ENCODE measurements at regions not wholly inside any gene's neighbourhood (a gene's known extent, or its start where the extent isn't known, plus 50 kb on each side); places are given as distances from the start of the nearest gene placed in this dataset.
"Not testable (repeated sequence)": the region's sequence is repeated elsewhere in the genome, so short reads cannot be mapped to it uniquely, and the experiment has no call there.

DNA sequence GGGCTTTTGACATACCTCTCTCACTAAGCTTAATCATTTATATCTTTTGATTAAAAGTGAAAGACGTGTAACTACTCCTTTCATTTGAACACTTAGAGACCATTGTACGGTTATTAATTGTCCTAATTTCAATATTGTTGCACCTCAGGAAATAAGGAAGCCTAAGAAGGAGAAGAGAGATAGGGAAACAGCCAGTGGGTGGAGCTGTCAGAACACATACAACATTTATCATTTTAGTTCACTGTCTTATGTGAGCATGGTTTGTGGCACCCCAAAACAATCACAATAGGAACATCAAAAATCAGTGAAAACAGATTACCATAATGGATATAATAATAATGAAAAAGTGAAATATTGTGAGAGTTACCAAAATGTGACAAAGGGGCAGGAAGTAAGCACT, 147.2 kb upstream of the POMZP3 start:
- not testable (repeated sequence) for H3K4me1 Mint-ChIP-seq (ENCODE audit: low read depth in 2 of 2); H3K4me3 Mint-ChIP-seq; DNase-seq (ENCODE audit: low spot score); H3K27ac Mint-ChIP-seq; ATAC-seq; H3K9me3 Mint-ChIP-seq; H3K36me3 Mint-ChIP-seq
- peaks cover 0 to 10% of the 10 kb centered on the region in 2 donors for H3K27me3 Mint-ChIP-seq

- not testable (repeated sequence) for H3K27ac Mint-ChIP-seq; H3K4me3 Mint-ChIP-seq; H3K36me3 Mint-ChIP-seq; DNase-seq (ENCODE audit: low spot score); H3K4me1 Mint-ChIP-seq (ENCODE audit: low read depth in 2 of 2); H3K9me3 Mint-ChIP-seq; ATAC-seq
- peaks cover 13% of the 10 kb centered on the region in 2 donors for H3K27me3 Mint-ChIP-seq
Observed at GRCh38 chr7:76771980-76772379, 144.9 kb upstream of the POMZP3 start.

- not testable (repeated sequence) for ATAC-seq; H3K27ac Mint-ChIP-seq; DNase-seq (ENCODE audit: low spot score); H3K4me3 Mint-ChIP-seq; H3K9me3 Mint-ChIP-seq
- H3K36me3 Mint-ChIP-seq, result peaks cover 12% of the 10 kb centered on the region
- peaks cover 22 to 34% of the 10 kb centered on the region in 2 donors for H3K27me3 Mint-ChIP-seq
- H3K4me1 Mint-ChIP-seq (ENCODE audit: low read depth in 2 of 2), result peaks cover 7 to 13% of the 10 kb centered on the region in 2 donors
Observed at GRCh38 chr7:76763977-76764376, 136.9 kb upstream of the POMZP3 start.

DNA sequence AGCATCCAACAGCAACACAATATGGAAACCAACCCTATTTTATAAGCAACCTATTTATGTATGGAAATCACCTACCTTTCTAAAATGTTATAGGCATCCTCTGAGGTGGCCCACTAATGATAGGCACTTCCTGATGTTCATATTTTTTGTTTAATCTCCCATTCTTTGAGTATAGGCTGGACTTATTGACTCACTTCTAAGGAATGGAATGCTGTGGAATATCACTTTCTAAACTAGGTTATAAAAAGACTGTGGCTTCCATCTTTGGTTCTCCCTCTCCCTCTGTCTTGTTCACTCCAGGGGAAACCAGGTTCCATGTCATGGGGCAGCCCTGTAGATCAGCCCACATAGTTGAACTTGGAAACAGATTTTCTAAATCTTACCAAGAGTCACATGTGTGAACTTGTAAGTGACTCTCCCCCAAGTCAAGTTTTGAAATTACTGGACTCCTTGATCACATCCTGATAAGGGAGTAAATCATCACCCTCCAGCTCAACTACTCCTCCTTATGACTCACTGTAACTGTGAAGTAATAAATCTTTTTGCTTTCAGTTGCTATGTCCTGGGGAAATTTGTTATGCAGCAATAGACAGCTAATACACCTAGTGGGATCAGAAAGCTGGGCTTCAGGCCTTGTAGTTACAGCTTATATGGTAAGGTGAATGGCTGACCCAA, 133.6 kb upstream of the POMZP3 start:
- Mint-ChIP-seq H3K4me3 (peak overlapping the region; percentile 6), H3K27me3 (peaks cover 20 to 24% of the 10 kb centered on the region in 2 donors), H3K4me1 (ENCODE audit: low read depth in 2 of 2) (peaks cover 7 to 13% of the 10 kb centered on the region in 2 donors), H3K27ac (peak overlapping the region in 1 of 2 donors; percentile 59)
- not testable (repeated sequence) for H3K36me3 Mint-ChIP-seq; H3K9me3 Mint-ChIP-seq; DNase-seq (ENCODE audit: low spot score)
- ATAC-seq, result peak; percentile 94 to 97

- ATAC-seq; H3K9me3 Mint-ChIP-seq; DNase-seq (ENCODE audit: low spot score); H3K4me1 Mint-ChIP-seq (ENCODE audit: low read depth in 2 of 2); H3K4me3 Mint-ChIP-seq; H3K36me3 Mint-ChIP-seq; H3K27ac Mint-ChIP-seq; H3K27me3 Mint-ChIP-seq: not testable (repeated sequence)
Observed at GRCh38 chr7:76739538-76739937, 112.5 kb upstream of the POMZP3 start.

DNA sequence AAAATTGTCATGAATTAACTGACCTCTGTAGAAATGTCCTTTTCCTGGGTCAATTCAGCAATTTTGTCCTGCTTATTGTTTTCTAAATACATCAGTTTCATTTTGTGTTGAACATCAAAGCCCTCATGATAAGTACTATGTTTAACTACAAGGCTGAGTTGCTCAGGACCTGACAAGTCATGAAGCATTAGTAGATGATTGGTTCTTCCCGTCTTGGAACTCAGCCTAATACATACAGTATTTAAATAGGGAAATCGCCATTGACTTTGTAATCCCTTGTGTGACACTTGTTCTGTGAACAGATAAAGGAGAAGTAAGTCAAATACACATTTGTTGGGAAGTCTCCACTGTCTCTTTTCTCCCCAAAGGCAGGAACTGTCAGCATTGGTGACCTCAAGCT, 109.6 kb upstream of the POMZP3 start:
- ATAC-seq; H3K4me3 Mint-ChIP-seq; H3K9me3 Mint-ChIP-seq; H3K36me3 Mint-ChIP-seq; H3K4me1 Mint-ChIP-seq (ENCODE audit: low read depth in 2 of 2); H3K27ac Mint-ChIP-seq; H3K27me3 Mint-ChIP-seq; DNase-seq (ENCODE audit: low spot score): not testable (repeated sequence)

DNA sequence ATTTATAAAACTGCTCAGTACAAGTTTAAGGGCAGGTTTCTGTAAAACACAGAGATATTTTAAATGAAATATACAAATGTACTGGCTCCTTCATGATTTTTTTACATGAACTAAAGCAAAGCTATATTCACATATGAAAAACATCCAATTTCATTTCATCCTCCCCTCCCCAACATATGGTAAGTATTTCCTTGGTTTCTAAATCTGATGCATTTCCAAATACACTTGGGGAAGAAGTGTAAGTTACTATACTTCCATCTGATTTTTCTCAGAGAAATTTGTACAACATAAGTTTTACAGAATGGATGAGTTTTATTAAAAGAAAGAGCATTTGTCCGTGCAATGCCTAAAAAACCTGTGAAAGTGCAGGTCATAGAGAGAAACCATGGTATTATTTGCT, 109.0 kb upstream of the POMZP3 start:
- H3K4me3 Mint-ChIP-seq; H3K36me3 Mint-ChIP-seq; H3K27ac Mint-ChIP-seq; DNase-seq (ENCODE audit: low spot score); H3K4me1 Mint-ChIP-seq (ENCODE audit: low read depth in 2 of 2); H3K9me3 Mint-ChIP-seq; H3K27me3 Mint-ChIP-seq; ATAC-seq: not testable (repeated sequence)

GRCh38 chr7:76735668-76736067, 108.6 kb upstream of the POMZP3 start:
- ATAC-seq, result peak in 1 of 2 donors; percentile 95
- peak overlapping the region; percentile 21 for H3K4me3 Mint-ChIP-seq
- H3K9me3 Mint-ChIP-seq; H3K36me3 Mint-ChIP-seq; H3K27ac Mint-ChIP-seq; H3K4me1 Mint-ChIP-seq (ENCODE audit: low read depth in 2 of 2); DNase-seq (ENCODE audit: low spot score); H3K27me3 Mint-ChIP-seq: not testable (repeated sequence)

DNA sequence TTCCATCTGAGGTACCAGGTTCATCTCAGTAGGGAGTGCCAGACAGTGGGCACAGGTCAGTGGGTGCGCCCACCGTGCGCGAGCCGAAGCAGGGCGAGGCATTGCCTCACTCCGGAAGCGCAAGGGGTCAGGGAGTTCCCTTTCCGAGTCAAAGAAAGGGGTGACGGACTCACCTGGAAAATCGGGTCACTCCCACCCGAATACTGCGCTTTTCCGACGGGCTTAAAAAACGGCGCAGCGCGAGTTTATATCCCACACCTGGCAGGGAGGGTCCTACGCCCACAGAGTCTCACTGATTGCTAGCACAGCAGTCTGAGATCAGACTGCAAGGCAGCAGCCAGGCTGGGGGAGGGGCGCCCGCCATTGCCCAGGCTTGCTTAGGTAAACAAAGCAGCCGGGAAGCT, 101.5 kb upstream of the POMZP3 start:
- not testable (repeated sequence) for ATAC-seq; H3K27me3 Mint-ChIP-seq; H3K9me3 Mint-ChIP-seq; DNase-seq (ENCODE audit: low spot score); H3K27ac Mint-ChIP-seq; H3K4me1 Mint-ChIP-seq (ENCODE audit: low read depth in 2 of 2); H3K4me3 Mint-ChIP-seq; H3K36me3 Mint-ChIP-seq

DNA sequence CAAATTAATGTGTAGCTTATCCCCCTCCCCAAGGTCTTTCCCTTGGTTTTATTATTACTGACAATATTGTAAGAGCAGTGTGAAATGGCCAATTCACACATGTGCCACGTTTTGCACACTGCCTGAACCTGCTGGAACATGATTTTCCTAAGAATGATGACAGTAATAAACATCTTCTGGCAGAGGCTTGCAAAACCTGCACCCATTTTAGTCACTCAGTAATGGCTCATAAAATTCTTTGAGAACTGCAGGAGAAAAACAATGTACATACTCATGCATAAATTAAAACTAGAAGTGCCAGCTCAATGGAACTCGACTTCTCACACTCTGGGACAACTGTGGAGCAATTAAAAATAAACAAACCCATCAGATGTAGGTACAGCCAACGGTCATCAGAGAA, 96.8 kb upstream of the POMZP3 start:
- H3K4me3 Mint-ChIP-seq, H3K27ac Mint-ChIP-seq, H3K9me3 Mint-ChIP-seq: not testable (repeated sequence)

GRCh38 chr7:76716551-76716950, 89.5 kb upstream of the POMZP3 start:
- not testable (repeated sequence) for DNase-seq (ENCODE audit: low spot score); H3K4me1 Mint-ChIP-seq (ENCODE audit: low read depth in 2 of 2); ATAC-seq; H3K36me3 Mint-ChIP-seq; H3K9me3 Mint-ChIP-seq; H3K4me3 Mint-ChIP-seq; H3K27ac Mint-ChIP-seq
- peaks cover 8 to 13% of the 10 kb centered on the region in 2 donors for H3K27me3 Mint-ChIP-seq

More for the DNA sequence above, 96.8 kb upstream of the POMZP3 start:
- H3K27me3 Mint-ChIP-seq, result peaks cover 13 to 14% of the 10 kb centered on the region in 2 donors
- not testable (repeated sequence) for H3K36me3 Mint-ChIP-seq; H3K4me1 Mint-ChIP-seq (ENCODE audit: low read depth in 2 of 2); ATAC-seq; DNase-seq (ENCODE audit: low spot score)

- H3K27me3 Mint-ChIP-seq, H3K36me3 Mint-ChIP-seq: not testable (repeated sequence)
Observed at GRCh38 chr7:76712926-76713325, 85.8 kb upstream of the POMZP3 start.

GRCh38 chr7:76711648-76712047, 84.6 kb upstream of the POMZP3 start:
- H3K27me3 Mint-ChIP-seq; H3K27ac Mint-ChIP-seq; DNase-seq (ENCODE audit: low spot score); ATAC-seq; H3K4me1 Mint-ChIP-seq (ENCODE audit: low read depth in 2 of 2); H3K4me3 Mint-ChIP-seq; H3K9me3 Mint-ChIP-seq; H3K36me3 Mint-ChIP-seq: not testable (repeated sequence)

More at GRCh38 chr7:76712926-76713325, 85.8 kb upstream of the POMZP3 start:
- ATAC-seq; DNase-seq (ENCODE audit: low spot score); H3K27ac Mint-ChIP-seq; H3K4me3 Mint-ChIP-seq; H3K4me1 Mint-ChIP-seq (ENCODE audit: low read depth in 2 of 2); H3K9me3 Mint-ChIP-seq: not testable (repeated sequence)

DNA sequence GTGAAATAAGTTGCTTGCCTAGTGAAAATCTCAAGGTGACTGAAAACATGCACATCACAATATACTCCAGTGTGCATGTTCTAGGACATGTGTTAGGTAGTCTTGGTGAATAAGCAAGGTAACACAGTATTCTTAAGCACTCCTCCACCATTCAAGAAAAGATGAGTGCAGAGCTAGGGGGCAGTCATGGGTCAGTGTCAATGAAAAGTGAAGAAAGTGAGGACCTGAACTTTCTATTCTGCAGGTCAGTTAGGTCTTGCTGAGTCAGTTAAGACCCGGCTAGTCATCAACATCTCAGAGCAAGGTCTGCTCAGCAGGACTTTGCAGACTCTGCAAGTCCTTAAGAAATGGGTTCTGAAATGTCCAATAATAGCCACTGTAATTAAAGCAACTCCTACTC, 82.6 kb upstream of the POMZP3 start:
- H3K4me3 Mint-ChIP-seq; H3K9me3 Mint-ChIP-seq; H3K36me3 Mint-ChIP-seq; ATAC-seq; H3K27me3 Mint-ChIP-seq; H3K4me1 Mint-ChIP-seq (ENCODE audit: low read depth in 2 of 2); H3K27ac Mint-ChIP-seq; DNase-seq (ENCODE audit: low spot score): not testable (repeated sequence)

GRCh38 chr7:76708446-76708845, 81.4 kb upstream of the POMZP3 start:
- not testable (repeated sequence) for H3K4me1 Mint-ChIP-seq (ENCODE audit: low read depth in 2 of 2); H3K27ac Mint-ChIP-seq; ATAC-seq; H3K36me3 Mint-ChIP-seq; H3K4me3 Mint-ChIP-seq; H3K9me3 Mint-ChIP-seq; DNase-seq (ENCODE audit: low spot score); H3K27me3 Mint-ChIP-seq

Measured in natural killer cell treated with Interleukin-12 subunit alpha and Interleukin-12 subunit beta and Interleukin-15 and Interleukin-18, amount 100 ng/mL, for 72 hours (primary cell).